ENCODE measurements at regions not wholly inside any gene's neighbourhood (a gene's known extent, or its start where the extent isn't known, plus 50 kb on each side); places are given as distances from the start of the nearest gene placed in this dataset.

DNA sequence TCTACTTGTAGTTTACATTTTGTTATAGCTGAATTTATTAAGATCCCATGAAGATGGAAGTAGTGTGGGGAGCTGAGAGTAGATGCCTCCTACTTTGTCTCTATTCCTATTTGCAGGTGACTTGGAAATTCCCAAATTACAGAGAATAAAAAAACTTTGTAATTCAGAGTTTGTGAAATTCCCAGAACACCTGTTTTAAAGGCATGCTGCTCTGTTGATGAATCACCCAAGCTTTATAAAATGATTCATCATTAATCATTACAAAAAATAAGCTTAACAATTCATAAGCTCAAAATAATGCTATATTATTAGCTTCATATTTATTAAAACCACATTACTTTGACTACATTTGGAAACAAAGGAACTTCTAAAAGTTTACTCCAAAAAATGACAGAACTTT, 856.3 kb downstream of the RPA4 start (continued):
- no peak for TF ChIP-seq RBBP5 (IDR thresholded peaks at IDR 0.05; ENCODE audit: borderline replicate concordance, low read depth, low read length)
- no peak for TF ChIP-seq POLR2AphosphoS5 (IDR thresholded peaks at IDR 0.05; ENCODE audit: low read depth, low read length)
- no peak for TF ChIP-seq CHD2 (IDR thresholded peaks at IDR 0.05; ENCODE audit: low read length)
- TF ChIP-seq, protein P1, sequence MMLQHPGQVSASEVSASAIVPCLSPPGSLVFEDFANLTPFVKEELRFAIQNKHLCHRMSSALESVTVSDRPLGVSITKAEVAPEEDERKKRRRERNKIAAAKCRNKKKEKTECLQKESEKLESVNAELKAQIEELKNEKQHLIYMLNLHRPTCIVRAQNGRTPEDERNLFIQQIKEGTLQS (IDR thresholded peaks at IDR 0.05; ENCODE audit: insufficient read depth, low read depth, low read length) = no peak
